ENCODE measurements at regions not wholly inside any gene's neighbourhood (a gene's known extent, or its start where the extent isn't known, plus 50 kb on each side); places are given as distances from the start of the nearest gene placed in this dataset.

- no peak overlapping the region for H3K23ac ChIP-seq (ENCODE audit: low read length in 2 of 2)
- H3K4me2 ChIP-seq (ENCODE audit: low read length, poor library complexity, severe bottlenecking), result no peak overlapping the region
- H2BK120ac ChIP-seq (ENCODE audit: low read depth, low read length), result no peak overlapping the region
- no peak overlapping the region for H4K8ac ChIP-seq (ENCODE audit: low read length)
- no peaks in the 10 kb centered on the region for H3K36me3 ChIP-seq (ENCODE audit: control insufficient read depth in 1 of 2, insufficient read depth in 2 of 2, low read depth in 1 of 2, low read length in 2 of 2)
- H2BK15ac ChIP-seq (ENCODE audit: low read depth, poor library complexity, severe bottlenecking), result no peak overlapping the region
- H3K9ac ChIP-seq (ENCODE audit: low read length), result no peak overlapping the region
- no CpG with 5 or more reads among the region's 2 CpGs for WGBS
- H4K91ac ChIP-seq (ENCODE audit: low read length), result no peak overlapping the region
- no peak overlapping the region for H2BK12ac ChIP-seq (ENCODE audit: low read length in 2 of 2)
- no peak overlapping the region for H3K4ac ChIP-seq (ENCODE audit: low read depth in 1 of 2, low read length in 2 of 2)
- H3K14ac ChIP-seq (ENCODE audit: low read length in 2 of 2), result no peak overlapping the region
- no peak for DNase-seq
- H2AK5ac ChIP-seq (ENCODE audit: low read length, severe bottlenecking), result no peak overlapping the region
- no peak overlapping the region for H3K27ac ChIP-seq (ENCODE audit: low read length, poor library complexity, severe bottlenecking)
- no peak overlapping the region for H3K18ac ChIP-seq (ENCODE audit: low read depth in 1 of 2, low read length in 2 of 2)
- no peaks in the 10 kb centered on the region for H3K79me1 ChIP-seq (replicated peaks; ENCODE audit: low read length, poor library complexity, severe bottlenecking)
- no peaks in the 10 kb centered on the region for H3K9me3 ChIP-seq (ENCODE audit: control insufficient read depth, low read length)
- no peaks in the 10 kb centered on the region for H3K4me1 ChIP-seq (ENCODE audit: control insufficient read depth, insufficient read depth, low read depth, low read length)
- H3K4me3 ChIP-seq (ENCODE audit: insufficient read depth in 1 of 2, low read depth in 1 of 2, low read length in 2 of 2), result no peak overlapping the region
- H2BK5ac ChIP-seq (ENCODE audit: low read depth, low read length, poor library complexity, severe bottlenecking), result no peak overlapping the region
- peaks cover 0 to 3% of the 10 kb centered on the region in 2 experiments for H3K27me3 ChIP-seq (ENCODE audit: control insufficient read depth in 1 of 2, insufficient read depth in 1 of 2, low read length in 2 of 2)
- H2AFZ ChIP-seq (ENCODE audit: low read depth, low read length), result no peak overlapping the region
Observed at GRCh38 chr2:204037286-204037685, 100.7 kb downstream of the ICOS start.

- H3K79me1 ChIP-seq (replicated peaks; ENCODE audit: low read length, poor library complexity, severe bottlenecking), result no peaks in the 10 kb centered on the region
- WGBS, result 82% methylated on average over 2 of the region's 3 CpGs
- H3K14ac ChIP-seq (ENCODE audit: low read length in 2 of 2), result no peak overlapping the region
- no peak overlapping the region for H3K4me3 ChIP-seq (ENCODE audit: insufficient read depth in 1 of 2, low read depth in 1 of 2, low read length in 2 of 2)
- no peak overlapping the region for H3K23ac ChIP-seq (ENCODE audit: low read length in 2 of 2)
- H3K18ac ChIP-seq (ENCODE audit: low read depth in 1 of 2, low read length in 2 of 2), result no peak overlapping the region
- H2BK5ac ChIP-seq (ENCODE audit: low read depth, low read length, poor library complexity, severe bottlenecking), result no peak overlapping the region
- no peak overlapping the region for H2BK12ac ChIP-seq (ENCODE audit: low read length in 2 of 2)
- no peak overlapping the region for H2AK5ac ChIP-seq (ENCODE audit: low read length, severe bottlenecking)
- no peak for DNase-seq
- H3K4ac ChIP-seq (ENCODE audit: low read depth in 1 of 2, low read length in 2 of 2), result no peak overlapping the region
- no peak overlapping the region for H2BK120ac ChIP-seq (ENCODE audit: low read depth, low read length)
- no peak overlapping the region for H4K8ac ChIP-seq (ENCODE audit: low read length)
- no peak overlapping the region for H3K9ac ChIP-seq (ENCODE audit: low read length)
- H2AFZ ChIP-seq (ENCODE audit: low read depth, low read length), result no peak overlapping the region
- H3K4me2 ChIP-seq (ENCODE audit: low read length, poor library complexity, severe bottlenecking), result no peak overlapping the region
- no peak overlapping the region for H2BK15ac ChIP-seq (ENCODE audit: low read depth, poor library complexity, severe bottlenecking)
- H3K9me3 ChIP-seq (ENCODE audit: control insufficient read depth, low read length), result no peaks in the 10 kb centered on the region
- no peaks in the 10 kb centered on the region for H3K36me3 ChIP-seq (ENCODE audit: control insufficient read depth in 1 of 2, insufficient read depth in 2 of 2, low read depth in 1 of 2, low read length in 2 of 2)
- H3K4me1 ChIP-seq (ENCODE audit: control insufficient read depth, insufficient read depth, low read depth, low read length), result no peaks in the 10 kb centered on the region
- H3K27me3 ChIP-seq (ENCODE audit: control insufficient read depth in 1 of 2, insufficient read depth in 1 of 2, low read length in 2 of 2), result peaks cover 0 to 3% of the 10 kb centered on the region in 2 experiments
- no peak overlapping the region for H4K91ac ChIP-seq (ENCODE audit: low read length)
- H3K27ac ChIP-seq (ENCODE audit: low read length, poor library complexity, severe bottlenecking), result no peak overlapping the region
Observed at GRCh38 chr2:204039298-204039838, 102.8 kb downstream of the ICOS start.

- DNase-seq, result no peak
- H3K9ac ChIP-seq (ENCODE audit: low read length), result no peak overlapping the region
- no peaks in the 10 kb centered on the region for H3K9me3 ChIP-seq (ENCODE audit: control insufficient read depth, low read length)
- no peak overlapping the region for H3K23ac ChIP-seq (ENCODE audit: low read length in 2 of 2)
- H3K4me2 ChIP-seq (ENCODE audit: low read length, poor library complexity, severe bottlenecking), result no peak overlapping the region
- no peaks in the 10 kb centered on the region for H3K4me1 ChIP-seq (ENCODE audit: control insufficient read depth, insufficient read depth, low read depth, low read length)
- H3K27me3 ChIP-seq (ENCODE audit: control insufficient read depth in 1 of 2, insufficient read depth in 1 of 2, low read length in 2 of 2), result peaks cover 0 to 4% of the 10 kb centered on the region in 2 experiments
- H2BK120ac ChIP-seq (ENCODE audit: low read depth, low read length), result no peak overlapping the region
- H2BK5ac ChIP-seq (ENCODE audit: low read depth, low read length, poor library complexity, severe bottlenecking), result no peak overlapping the region
- no peak overlapping the region for H2BK15ac ChIP-seq (ENCODE audit: low read depth, poor library complexity, severe bottlenecking)
- H3K36me3 ChIP-seq (ENCODE audit: control insufficient read depth in 1 of 2, insufficient read depth in 2 of 2, low read depth in 1 of 2, low read length in 2 of 2), result no peaks in the 10 kb centered on the region
- no peak overlapping the region for H3K4me3 ChIP-seq (ENCODE audit: insufficient read depth in 1 of 2, low read depth in 1 of 2, low read length in 2 of 2)
- H3K18ac ChIP-seq (ENCODE audit: low read depth in 1 of 2, low read length in 2 of 2), result no peak overlapping the region
- no peak overlapping the region for H2AFZ ChIP-seq (ENCODE audit: low read depth, low read length)
- no peaks in the 10 kb centered on the region for H3K79me1 ChIP-seq (replicated peaks; ENCODE audit: low read length, poor library complexity, severe bottlenecking)
- H4K8ac ChIP-seq (ENCODE audit: low read length), result no peak overlapping the region
- H3K4ac ChIP-seq (ENCODE audit: low read depth in 1 of 2, low read length in 2 of 2), result no peak overlapping the region
- no peak overlapping the region for H2BK12ac ChIP-seq (ENCODE audit: low read length in 2 of 2)
- H4K91ac ChIP-seq (ENCODE audit: low read length), result no peak overlapping the region
- no peak overlapping the region for H2AK5ac ChIP-seq (ENCODE audit: low read length, severe bottlenecking)
- no peak overlapping the region for H3K27ac ChIP-seq (ENCODE audit: low read length, poor library complexity, severe bottlenecking)
- H3K14ac ChIP-seq (ENCODE audit: low read length in 2 of 2), result no peak overlapping the region
- WGBS, result 93% methylated on average over 3 of the region's 3 CpGs
Observed at GRCh38 chr2:204040016-204040415, 103.5 kb downstream of the ICOS start.

GRCh38 chr2:204042401-204042800, 105.8 kb downstream of the ICOS start:
- no peak overlapping the region for H2BK12ac ChIP-seq (ENCODE audit: low read length in 2 of 2)
- no peak overlapping the region for H3K4ac ChIP-seq (ENCODE audit: low read depth in 1 of 2, low read length in 2 of 2)
- H3K9me3 ChIP-seq (ENCODE audit: control insufficient read depth, low read length), result no peaks in the 10 kb centered on the region
- no peaks in the 10 kb centered on the region for H3K4me1 ChIP-seq (ENCODE audit: control insufficient read depth, insufficient read depth, low read depth, low read length)
- no peak overlapping the region for H3K18ac ChIP-seq (ENCODE audit: low read depth in 1 of 2, low read length in 2 of 2)
- no peaks in the 10 kb centered on the region for H3K36me3 ChIP-seq (ENCODE audit: control insufficient read depth in 1 of 2, insufficient read depth in 2 of 2, low read depth in 1 of 2, low read length in 2 of 2)
- no peak overlapping the region for H2BK120ac ChIP-seq (ENCODE audit: low read depth, low read length)
- H3K14ac ChIP-seq (ENCODE audit: low read length in 2 of 2), result no peak overlapping the region
- H3K27me3 ChIP-seq (ENCODE audit: control insufficient read depth in 1 of 2, insufficient read depth in 1 of 2, low read length in 2 of 2), result peaks cover 10 to 13% of the 10 kb centered on the region in 2 experiments
- H3K23ac ChIP-seq (ENCODE audit: low read length in 2 of 2), result no peak overlapping the region
- no peak overlapping the region for H3K27ac ChIP-seq (ENCODE audit: low read length, poor library complexity, severe bottlenecking)
- H4K91ac ChIP-seq (ENCODE audit: low read length), result no peak overlapping the region
- no peak overlapping the region for H2BK15ac ChIP-seq (ENCODE audit: low read depth, poor library complexity, severe bottlenecking)
- H3K79me1 ChIP-seq (replicated peaks; ENCODE audit: low read length, poor library complexity, severe bottlenecking), result no peaks in the 10 kb centered on the region
- no peak overlapping the region for H4K8ac ChIP-seq (ENCODE audit: low read length)
- no peak overlapping the region for H2AK5ac ChIP-seq (ENCODE audit: low read length, severe bottlenecking)
- no peak overlapping the region for H2BK5ac ChIP-seq (ENCODE audit: low read depth, low read length, poor library complexity, severe bottlenecking)
- no peak overlapping the region for H3K4me3 ChIP-seq (ENCODE audit: insufficient read depth in 1 of 2, low read depth in 1 of 2, low read length in 2 of 2)
- DNase-seq, result no peak
- no peak overlapping the region for H3K4me2 ChIP-seq (ENCODE audit: low read length, poor library complexity, severe bottlenecking)
- H3K9ac ChIP-seq (ENCODE audit: low read length), result no peak overlapping the region
- WGBS, result 90% methylated on average over 1 of the region's 1 CpG
- H2AFZ ChIP-seq (ENCODE audit: low read depth, low read length), result no peak overlapping the region

Measured in mesenchymal stem cell (in vitro differentiated cells and primary cell).